ENCODE measurements at regions not wholly inside any gene's neighbourhood (a gene's known extent, or its start where the extent isn't known, plus 50 kb on each side); places are given as distances from the start of the nearest gene placed in this dataset.

- no peak for TF ChIP-seq CTCF (IDR thresholded peaks at IDR 0.05; ENCODE audit: insufficient read depth, low read depth, low read length)
- H3K27me3 ChIP-seq (ENCODE audit: control insufficient read depth, insufficient read depth, low read length) = no peaks in the 10 kb centered on the region
- ChIA-PET CTCF (no interaction called here), POLR2A (no interaction called here)
- no peak overlapping the region for H3K4me3 ChIP-seq (ENCODE audit: low read depth, low read length)
- no peak for DNase-seq (ENCODE audit: low read depth)
- no peaks in the 10 kb centered on the region for H3K36me3 ChIP-seq (ENCODE audit: control insufficient read depth, insufficient read depth, low read length)
Measured at GRCh38 chr6:67031451-67031850, 1324.4 kb upstream of the EYS start.

DNA sequence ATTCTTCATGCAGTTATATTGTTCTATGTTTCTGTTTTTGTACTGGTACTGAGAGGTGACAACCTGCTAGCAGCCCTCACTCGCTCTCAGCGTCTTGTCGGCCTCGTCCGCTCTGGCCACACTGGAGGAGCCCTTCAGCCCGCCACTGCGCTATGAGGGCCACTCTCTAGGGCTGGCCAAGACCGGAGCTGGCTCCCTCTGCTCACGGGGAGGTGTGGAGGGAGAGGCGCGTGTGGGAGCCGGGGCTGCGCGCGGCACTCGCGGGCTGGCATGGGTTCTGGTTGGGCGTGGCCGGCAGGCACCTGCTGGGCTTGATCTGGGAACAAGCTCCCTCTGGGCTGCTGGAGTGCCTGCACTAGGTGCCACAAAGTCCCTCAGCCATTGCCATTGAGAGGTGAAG lies 1323.8 kb upstream of the EYS start:
- no peak for DNase-seq (ENCODE audit: low read depth)
- CTCF ChIA-PET = no interaction called here
- H3K36me3 ChIP-seq (ENCODE audit: control insufficient read depth, insufficient read depth, low read length) = no peaks in the 10 kb centered on the region
- no peaks in the 10 kb centered on the region for H3K27me3 ChIP-seq (ENCODE audit: control insufficient read depth, insufficient read depth, low read length)
- H3K4me3 ChIP-seq (ENCODE audit: low read depth, low read length) = no peak overlapping the region
- POLR2A ChIA-PET = no interaction called here
- no peak for TF ChIP-seq CTCF (IDR thresholded peaks at IDR 0.05; ENCODE audit: insufficient read depth, low read depth, low read length)

- ChIA-PET CTCF (no interaction called here), POLR2A (no interaction called here)
- no peaks in the 10 kb centered on the region for H3K27me3 ChIP-seq (ENCODE audit: control insufficient read depth, insufficient read depth, low read length)
- DNase-seq (ENCODE audit: low read depth) = no peak
- no peak for TF ChIP-seq CTCF (IDR thresholded peaks at IDR 0.05; ENCODE audit: insufficient read depth, low read depth, low read length)
- H3K4me3 ChIP-seq (ENCODE audit: low read depth, low read length) = no peak overlapping the region
- no peaks in the 10 kb centered on the region for H3K36me3 ChIP-seq (ENCODE audit: control insufficient read depth, insufficient read depth, low read length)
Measured at GRCh38 chr6:67016921-67017460, 1310.0 kb upstream of the EYS start.

DNA sequence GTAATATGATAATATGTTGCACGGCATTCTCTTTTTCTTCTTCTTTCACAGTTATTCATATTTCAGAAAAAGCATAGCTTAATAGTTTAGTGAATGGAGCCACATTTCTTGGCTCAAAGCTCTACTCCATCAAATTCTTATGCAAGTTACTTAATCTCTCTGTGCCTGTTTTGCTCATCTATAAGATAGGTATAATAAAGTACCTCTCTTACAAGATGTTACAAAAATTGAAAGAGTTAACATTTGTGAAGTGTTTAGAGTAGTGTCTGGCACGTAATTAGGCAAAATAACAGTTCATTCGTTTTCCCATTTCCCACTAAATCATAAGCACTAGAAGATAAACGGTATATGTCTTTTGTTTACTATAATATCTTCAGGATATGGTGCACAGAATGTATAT lies 1304.4 kb upstream of the EYS start:
- H3K4me3 ChIP-seq (ENCODE audit: low read depth, low read length) = no peak overlapping the region
- no peaks in the 10 kb centered on the region for H3K27me3 ChIP-seq (ENCODE audit: control insufficient read depth, insufficient read depth, low read length)
- DNase-seq (ENCODE audit: low read depth) = no peak
- CTCF ChIA-PET = no interaction called here
- TF ChIP-seq CTCF (IDR thresholded peaks at IDR 0.05; ENCODE audit: insufficient read depth, low read depth, low read length) = no peak
- POLR2A ChIA-PET = no interaction called here
- H3K36me3 ChIP-seq (ENCODE audit: control insufficient read depth, insufficient read depth, low read length) = no peaks in the 10 kb centered on the region

DNA sequence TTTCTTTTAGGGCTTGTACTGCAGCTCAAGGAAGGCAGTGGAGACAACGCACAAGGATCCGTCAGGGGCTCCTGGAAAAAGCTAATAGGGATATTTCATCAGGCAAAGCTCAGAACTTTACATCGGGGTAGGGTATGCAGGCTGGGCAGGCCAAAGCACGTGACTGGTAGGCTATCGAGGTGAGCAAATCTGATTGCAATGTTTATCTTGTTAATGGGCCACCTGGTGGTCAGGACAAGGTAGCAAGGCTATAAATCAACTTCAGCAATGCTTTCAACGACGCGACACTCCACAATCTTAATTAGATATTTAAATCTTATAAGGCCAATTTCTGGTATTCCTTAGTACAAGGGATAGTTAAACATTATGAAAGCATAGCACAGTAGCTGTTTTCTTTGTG lies 1302.8 kb upstream of the EYS start:
- H3K4me3 ChIP-seq (ENCODE audit: low read depth, low read length) = no peak overlapping the region
- no peak for DNase-seq (ENCODE audit: low read depth)
- ChIA-PET CTCF (no interaction called here), POLR2A (no interaction called here)
- no peaks in the 10 kb centered on the region for H3K36me3 ChIP-seq (ENCODE audit: control insufficient read depth, insufficient read depth, low read length)
- TF ChIP-seq CTCF (IDR thresholded peaks at IDR 0.05; ENCODE audit: insufficient read depth, low read depth, low read length) = no peak
- H3K27me3 ChIP-seq (ENCODE audit: control insufficient read depth, insufficient read depth, low read length) = no peaks in the 10 kb centered on the region
